Pancreas (tissue), 10 donors: ENCODE measurements at regions not wholly inside any gene's neighbourhood (a gene's known extent, or its start where the extent isn't known, plus 50 kb on each side); places are given as distances from the start of the nearest gene placed in this dataset.
"Not testable (repeated sequence)": the region's sequence is repeated elsewhere in the genome, so short reads cannot be mapped to it uniquely, and the experiment has no call there.

Source experiments
- ATAC-seq, 4 donors: fragments of 200-7000 bp; cut with Tn5 transposase; one replicate each; pipeline versions ENCODE4 v1.8.0 to v1.9.1; 2020; ENCODE audit warnings: mild to moderate bottlenecking in 4 of 4, moderate library complexity in 4 of 4
- DNase-seq, 6 donors: peaks; one replicate each; pipeline ENCODE4 v3.0.0-alpha.2; 2020
- FAIRE-seq: peaks from 2 replicates; lab custom pipeline; 2012; peaks lifted over from hg19 to GRCh38; lab: Jason Lieb, UNC
- H3K27ac ChIP-seq, 4 donors: fragments of 200-600 bp; sonication (generic); 1 replicate in 3 of 4; 2 replicates in 1 of 4; pipeline versions ENCODE4 v1.5.0 to v1.8.0; 2020
- H3K27me3 ChIP-seq, 4 donors: fragments of 200-600 bp; one replicate each; pipeline ENCODE4 v1.8.0; 2021
- H3K36me3 ChIP-seq, 3 donors: fragments of 200-600 bp; sonication (generic) in 1 of 3; one replicate each; pipeline versions ENCODE4 v1.5.0 to v1.8.0; 2020 to 2021
- H3K4me1 ChIP-seq, 3 donors: fragments of 200-600 bp; one replicate each; pipeline ENCODE4 v1.8.0; 2021
- H3K4me3 ChIP-seq, 4 donors: fragments of 200-600 bp; sonication (generic) in 2 of 4; one replicate each; pipeline versions ENCODE4 v1.5.0 to v1.8.0; 2020 to 2021
- H3K9me3 ChIP-seq, 4 donors: fragments of 200-600 bp; one replicate each; pipeline ENCODE4 v1.8.0; 2021
- WGBS, 2 donors: extraction: QIAGEN DNeasy Blood & Tissue Kit; methylation state at CpG; one replicate each; pipeline ENCODE4 v1.1.7; 2013; 5-methylcytosine and 5-hydroxymethylcytosine counted together
- intact Hi-C, 3 donors: fragments of 100-400 bp; cut with DNase I; formaldehyde crosslinking; loops; one replicate each; pipeline versions ENCODE4 v1.11.1 to v1.14.2; 2022
- TF ChIP-seq, protein P1 (sequence below), 4 donors: fragments of 200-600 bp; sonication (generic) in 3 of 4; IDR thresholded peaks; one replicate each; pipeline versions ENCODE4 v1.5.0 to v1.8.0; 2021; ENCODE audit warnings: antibody characterized with exemption in 4 of 4
- donor health status: healthy with polysubstance abuse.
- donor health status: DM: no; HTN: no; CAD: no; lungs with moderate emphysema.
- donor health status: DM: no; HTN: no; CAD: no.
- donor health status: control.
- donor health status: control.
- donor health status: Bipolar disorder and iron deficiency.
- donor health status: DM: yes; HTN: yes; CAD: no.
- donor health status: DM: no; HTN: no; CAD: no.
- donor health status: DM: no; HTN: no; CAD: no.
- donor health status: DM: yes; HTN: yes; CAD: no.

GRCh38 chr1:190809312-190809711 is 331.6 kb upstream of the BRINP3 start:
- TF ChIP-seq, protein P1, sequence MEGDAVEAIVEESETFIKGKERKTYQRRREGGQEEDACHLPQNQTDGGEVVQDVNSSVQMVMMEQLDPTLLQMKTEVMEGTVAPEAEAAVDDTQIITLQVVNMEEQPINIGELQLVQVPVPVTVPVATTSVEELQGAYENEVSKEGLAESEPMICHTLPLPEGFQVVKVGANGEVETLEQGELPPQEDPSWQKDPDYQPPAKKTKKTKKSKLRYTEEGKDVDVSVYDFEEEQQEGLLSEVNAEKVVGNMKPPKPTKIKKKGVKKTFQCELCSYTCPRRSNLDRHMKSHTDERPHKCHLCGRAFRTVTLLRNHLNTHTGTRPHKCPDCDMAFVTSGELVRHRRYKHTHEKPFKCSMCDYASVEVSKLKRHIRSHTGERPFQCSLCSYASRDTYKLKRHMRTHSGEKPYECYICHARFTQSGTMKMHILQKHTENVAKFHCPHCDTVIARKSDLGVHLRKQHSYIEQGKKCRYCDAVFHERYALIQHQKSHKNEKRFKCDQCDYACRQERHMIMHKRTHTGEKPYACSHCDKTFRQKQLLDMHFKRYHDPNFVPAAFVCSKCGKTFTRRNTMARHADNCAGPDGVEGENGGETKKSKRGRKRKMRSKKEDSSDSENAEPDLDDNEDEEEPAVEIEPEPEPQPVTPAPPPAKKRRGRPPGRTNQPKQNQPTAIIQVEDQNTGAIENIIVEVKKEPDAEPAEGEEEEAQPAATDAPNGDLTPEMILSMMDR (IDR thresholded peaks at IDR 0.05) = no peak
- intact Hi-C loops = no loop called here
- no peaks in the 10 kb centered on the region for H3K27me3 ChIP-seq
- WGBS, 2 donors = 76 to 89% methylated on average over 3 of the region's 3 CpGs
- DNase-seq = peak in 2 of 6 donors; percentile 36 to 41
- no peaks in the 10 kb centered on the region for H3K4me1 ChIP-seq
- no peak overlapping the region for H3K27ac ChIP-seq
- ATAC-seq = no peak
- no peak overlapping the region for H3K4me3 ChIP-seq
- no peak for FAIRE-seq
- H3K36me3 ChIP-seq = no peaks in the 10 kb centered on the region
- no peaks in the 10 kb centered on the region for H3K9me3 ChIP-seq

- H3K36me3 ChIP-seq = no peaks in the 10 kb centered on the region
- no peak overlapping the region for H3K4me3 ChIP-seq
- DNase-seq (no peak), ATAC-seq (no peak), FAIRE-seq (no peak)
- WGBS, 2 donors = 57 to 79% methylated on average over 2 of the region's 2 CpGs
- no peaks in the 10 kb centered on the region for H3K4me1 ChIP-seq
- no peaks in the 10 kb centered on the region for H3K27me3 ChIP-seq
- no peaks in the 10 kb centered on the region for H3K9me3 ChIP-seq
- TF ChIP-seq, protein P1 (IDR thresholded peaks at IDR 0.05) = no peak
- intact Hi-C loops = no loop called here
- no peak overlapping the region for H3K27ac ChIP-seq
Measured at GRCh38 chr1:190812996-190813395, 335.3 kb upstream of the BRINP3 start.

DNA sequence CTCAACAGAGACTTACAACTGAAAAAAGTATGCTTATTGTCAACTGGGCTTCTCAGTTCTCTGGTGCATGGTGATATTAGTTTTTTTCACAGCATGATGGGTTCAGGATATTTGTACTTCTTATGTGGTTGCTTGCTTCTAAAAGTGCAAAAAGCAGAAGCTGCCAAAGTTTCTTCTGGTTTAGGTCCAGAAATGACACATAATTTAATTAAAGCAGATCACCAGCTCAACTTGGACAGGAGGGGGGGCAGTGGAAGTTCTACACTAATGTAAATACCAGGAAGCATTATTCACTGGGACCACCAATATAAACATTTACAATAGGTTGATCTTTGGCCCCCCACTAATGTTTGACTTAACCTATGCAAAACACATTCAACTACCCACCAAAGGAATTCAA is 354.8 kb upstream of the BRINP3 start:
- ATAC-seq = no peak
- H3K27ac ChIP-seq = no peak overlapping the region
- no peaks in the 10 kb centered on the region for H3K27me3 ChIP-seq
- H3K4me3 ChIP-seq = no peak overlapping the region
- TF ChIP-seq, protein P1 (IDR thresholded peaks at IDR 0.05) = no peak
- no peaks in the 10 kb centered on the region for H3K4me1 ChIP-seq
- FAIRE-seq = no peak
- no peak for DNase-seq
- intact Hi-C loops = no loop called here
- H3K36me3 ChIP-seq = no peaks in the 10 kb centered on the region
- no peaks in the 10 kb centered on the region for H3K9me3 ChIP-seq

DNA sequence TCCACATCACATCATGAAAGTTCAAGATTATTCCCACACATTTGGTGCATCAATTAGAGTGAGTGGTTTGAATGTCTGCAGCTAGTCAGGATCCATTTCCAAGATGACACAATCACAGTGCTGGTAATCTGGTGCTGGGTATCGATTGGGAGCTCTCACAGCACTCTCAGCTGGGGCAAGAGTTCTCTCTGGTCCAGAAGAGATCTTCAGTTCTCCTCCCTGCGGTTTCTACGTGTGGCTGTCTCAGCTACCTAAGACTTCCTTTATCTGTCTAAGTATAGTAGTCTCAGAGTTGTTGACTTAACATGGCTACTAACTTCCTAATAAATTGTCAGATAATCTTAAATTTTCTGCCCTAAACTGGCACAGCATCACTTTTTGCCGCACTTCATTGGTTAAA is 358.0 kb upstream of the BRINP3 start:
- Histone ChIP-seq H3K36me3 (no peaks in the 10 kb centered on the region), H3K4me3 (no peak overlapping the region), H3K4me1 (no peaks in the 10 kb centered on the region), H3K9me3 (no peaks in the 10 kb centered on the region), H3K27ac (no peak overlapping the region), H3K27me3 (no peaks in the 10 kb centered on the region)
- ATAC-seq (no peak), FAIRE-seq (no peak), DNase-seq (no peak)
- intact Hi-C loops = no loop called here
- 80 to 90% methylated on average over 4 of the region's 4 CpGs for WGBS, 2 donors
- TF ChIP-seq, protein P1 (IDR thresholded peaks at IDR 0.05) = no peak

GRCh38 chr1:190837200-190837599 is 359.5 kb upstream of the BRINP3 start:
- DNase-seq, H3K36me3 ChIP-seq, H3K4me1 ChIP-seq, H3K4me3 ChIP-seq, H3K9me3 ChIP-seq, intact Hi-C loops, ATAC-seq, H3K27ac ChIP-seq, FAIRE-seq, H3K27me3 ChIP-seq: not testable (repeated sequence)
- 80 to 89% methylated on average over 21 of the region's 21 CpGs for WGBS, 2 donors

DNA sequence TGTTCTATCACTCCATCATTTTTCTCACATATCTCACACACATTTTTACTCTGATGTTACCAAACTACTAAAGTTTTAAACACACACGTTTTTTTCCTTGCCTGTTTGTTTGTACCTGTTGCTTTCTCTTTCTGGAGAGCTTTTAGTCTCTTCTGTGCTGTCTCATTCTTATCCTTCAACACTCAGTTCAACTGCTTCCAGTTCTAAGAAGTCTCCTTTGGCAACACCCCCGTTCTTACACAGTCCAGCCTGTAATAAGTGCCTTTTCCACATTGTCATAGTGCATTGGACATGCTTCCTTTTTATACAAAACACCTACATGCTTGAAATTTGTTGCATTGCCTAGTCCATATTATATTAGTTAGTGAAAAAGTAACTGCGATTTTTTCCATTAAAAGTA is 360.2 kb upstream of the BRINP3 start:
- ATAC-seq (no peak), DNase-seq (no peak), FAIRE-seq (no peak)
- WGBS, 2 donors = 61 to 70% methylated on average over 3 of the region's 3 CpGs
- TF ChIP-seq, protein P1 (IDR thresholded peaks at IDR 0.05) = no peak
- Histone ChIP-seq H3K9me3 (no peaks in the 10 kb centered on the region), H3K4me3 (no peak overlapping the region), H3K36me3 (no peaks in the 10 kb centered on the region), H3K27ac (no peak overlapping the region), H3K27me3 (no peaks in the 10 kb centered on the region), H3K4me1 (no peaks in the 10 kb centered on the region)
- intact Hi-C loops = no loop called here
